HL-60 (cell line): ENCODE measurements at regions not wholly inside any gene's neighbourhood (a gene's known extent, or its start where the extent isn't known, plus 50 kb on each side); places are given as distances from the start of the nearest gene placed in this dataset.

Source experiments
- DNase-seq, 2 experiments: peaks; one replicate each; pipeline ENCODE4 v3.0.0-alpha.2; 2010 to 2020; ENCODE audit warnings: low read depth in 1 of 2, low spot score in 1 of 2
- H3K27ac ChIP-seq: fragments of 250-450 bp; sonication (Bioruptor Pico); replicated peaks from 2 replicates; pipeline ENCODE4 v1.5.1; 2020; ENCODE audit warnings: mild to moderate bottlenecking, moderate library complexity
- H3K27me3 ChIP-seq: fragments of 250-450 bp; sonication (Bioruptor Pico); 2 replicates; pipeline ENCODE4 v1.5.1; 2021; ENCODE audit warnings: mild to moderate bottlenecking, moderate library complexity; ENCODE audit not compliant: insufficient read depth, poor library complexity, severe bottlenecking
- H3K4me3 ChIP-seq: replicated peaks from 2 replicates; pipeline ENCODE4 v1.5.1; 2011; ENCODE audit warnings: mild to moderate bottlenecking, control low read depth, low read length; ENCODE audit not compliant: insufficient read depth
- GABPA ChIP-seq: IDR thresholded peaks from 2 replicates; pipeline ENCODE4 v1.6.1; 2012; ENCODE audit warnings: low read depth
- POLR2AphosphoS5 ChIP-seq: IDR thresholded peaks from 2 replicates; pipeline ENCODE4 v1.6.1; 2012; ENCODE audit warnings: low read depth
- SPI1 ChIP-seq: IDR thresholded peaks from 2 replicates; pipeline ENCODE4 v1.6.1; 2012; ENCODE audit warnings: low read depth, mild to moderate bottlenecking, borderline replicate concordance
- TF ChIP-seq, protein P1 (sequence below): IDR thresholded peaks from one replicate; pipeline ENCODE4 v1.5.1; 2011; ENCODE audit warnings: low read length, control low read depth, inconsistent platforms; ENCODE audit not compliant: insufficient read depth
- TF ChIP-seq, protein P2 (sequence below): IDR thresholded peaks from 2 replicates; pipeline ENCODE4 v1.6.1; 2012; ENCODE audit warnings: low read depth; ENCODE audit not compliant: insufficient replicate concordance

- Histone ChIP-seq H3K4me3 (no peak overlapping the region), H3K27me3 (no peaks in the 10 kb centered on the region), H3K27ac (no peak overlapping the region)
- no peak for TF ChIP-seq POLR2AphosphoS5
- TF ChIP-seq, protein P1, sequence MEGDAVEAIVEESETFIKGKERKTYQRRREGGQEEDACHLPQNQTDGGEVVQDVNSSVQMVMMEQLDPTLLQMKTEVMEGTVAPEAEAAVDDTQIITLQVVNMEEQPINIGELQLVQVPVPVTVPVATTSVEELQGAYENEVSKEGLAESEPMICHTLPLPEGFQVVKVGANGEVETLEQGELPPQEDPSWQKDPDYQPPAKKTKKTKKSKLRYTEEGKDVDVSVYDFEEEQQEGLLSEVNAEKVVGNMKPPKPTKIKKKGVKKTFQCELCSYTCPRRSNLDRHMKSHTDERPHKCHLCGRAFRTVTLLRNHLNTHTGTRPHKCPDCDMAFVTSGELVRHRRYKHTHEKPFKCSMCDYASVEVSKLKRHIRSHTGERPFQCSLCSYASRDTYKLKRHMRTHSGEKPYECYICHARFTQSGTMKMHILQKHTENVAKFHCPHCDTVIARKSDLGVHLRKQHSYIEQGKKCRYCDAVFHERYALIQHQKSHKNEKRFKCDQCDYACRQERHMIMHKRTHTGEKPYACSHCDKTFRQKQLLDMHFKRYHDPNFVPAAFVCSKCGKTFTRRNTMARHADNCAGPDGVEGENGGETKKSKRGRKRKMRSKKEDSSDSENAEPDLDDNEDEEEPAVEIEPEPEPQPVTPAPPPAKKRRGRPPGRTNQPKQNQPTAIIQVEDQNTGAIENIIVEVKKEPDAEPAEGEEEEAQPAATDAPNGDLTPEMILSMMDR: no peak
- TF ChIP-seq, protein P2, sequence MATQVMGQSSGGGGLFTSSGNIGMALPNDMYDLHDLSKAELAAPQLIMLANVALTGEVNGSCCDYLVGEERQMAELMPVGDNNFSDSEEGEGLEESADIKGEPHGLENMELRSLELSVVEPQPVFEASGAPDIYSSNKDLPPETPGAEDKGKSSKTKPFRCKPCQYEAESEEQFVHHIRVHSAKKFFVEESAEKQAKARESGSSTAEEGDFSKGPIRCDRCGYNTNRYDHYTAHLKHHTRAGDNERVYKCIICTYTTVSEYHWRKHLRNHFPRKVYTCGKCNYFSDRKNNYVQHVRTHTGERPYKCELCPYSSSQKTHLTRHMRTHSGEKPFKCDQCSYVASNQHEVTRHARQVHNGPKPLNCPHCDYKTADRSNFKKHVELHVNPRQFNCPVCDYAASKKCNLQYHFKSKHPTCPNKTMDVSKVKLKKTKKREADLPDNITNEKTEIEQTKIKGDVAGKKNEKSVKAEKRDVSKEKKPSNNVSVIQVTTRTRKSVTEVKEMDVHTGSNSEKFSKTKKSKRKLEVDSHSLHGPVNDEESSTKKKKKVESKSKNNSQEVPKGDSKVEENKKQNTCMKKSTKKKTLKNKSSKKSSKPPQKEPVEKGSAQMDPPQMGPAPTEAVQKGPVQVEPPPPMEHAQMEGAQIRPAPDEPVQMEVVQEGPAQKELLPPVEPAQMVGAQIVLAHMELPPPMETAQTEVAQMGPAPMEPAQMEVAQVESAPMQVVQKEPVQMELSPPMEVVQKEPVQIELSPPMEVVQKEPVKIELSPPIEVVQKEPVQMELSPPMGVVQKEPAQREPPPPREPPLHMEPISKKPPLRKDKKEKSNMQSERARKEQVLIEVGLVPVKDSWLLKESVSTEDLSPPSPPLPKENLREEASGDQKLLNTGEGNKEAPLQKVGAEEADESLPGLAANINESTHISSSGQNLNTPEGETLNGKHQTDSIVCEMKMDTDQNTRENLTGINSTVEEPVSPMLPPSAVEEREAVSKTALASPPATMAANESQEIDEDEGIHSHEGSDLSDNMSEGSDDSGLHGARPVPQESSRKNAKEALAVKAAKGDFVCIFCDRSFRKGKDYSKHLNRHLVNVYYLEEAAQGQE: no peak
- TF ChIP-seq GABPA: no peak
- no peak for DNase-seq
Observed at GRCh38 chr4:79495447-79495846, 87.4 kb upstream of the GK2 start.

GRCh38 chr4:79492148-79492547 is 84.1 kb upstream of the GK2 start:
- TF ChIP-seq SPI1: no peak
- no peak for TF ChIP-seq GABPA
- no peak for TF ChIP-seq POLR2AphosphoS5
- TF ChIP-seq, protein P1: no peak
- TF ChIP-seq, protein P2: no peak
- Histone ChIP-seq H3K27ac (no peak overlapping the region), H3K27me3 (no peaks in the 10 kb centered on the region), H3K4me3 (no peak overlapping the region)
- no peak for DNase-seq

GRCh38 chr4:79489506-79489905 is 81.5 kb upstream of the GK2 start:
- Histone ChIP-seq H3K27me3 (no peaks in the 10 kb centered on the region), H3K4me3 (no peak overlapping the region), H3K27ac (no peak overlapping the region)
- TF ChIP-seq GABPA (no peak), SPI1 (no peak), POLR2AphosphoS5 (no peak)
- TF ChIP-seq, protein P2: no peak
- TF ChIP-seq, protein P1: no peak
- DNase-seq: no peak
